ENCODE measurements at regions not wholly inside any gene's neighbourhood (a gene's known extent, or its start where the extent isn't known, plus 50 kb on each side); places are given as distances from the start of the nearest gene placed in this dataset.
"Not testable (repeated sequence)": the region's sequence is repeated elsewhere in the genome, so short reads cannot be mapped to it uniquely, and the experiment has no call there.

- not testable (repeated sequence) for DNase-seq
These were observed 251.4 kb upstream of the GK2 start for GRCh38 chr4:79659308-79659870.

DNA sequence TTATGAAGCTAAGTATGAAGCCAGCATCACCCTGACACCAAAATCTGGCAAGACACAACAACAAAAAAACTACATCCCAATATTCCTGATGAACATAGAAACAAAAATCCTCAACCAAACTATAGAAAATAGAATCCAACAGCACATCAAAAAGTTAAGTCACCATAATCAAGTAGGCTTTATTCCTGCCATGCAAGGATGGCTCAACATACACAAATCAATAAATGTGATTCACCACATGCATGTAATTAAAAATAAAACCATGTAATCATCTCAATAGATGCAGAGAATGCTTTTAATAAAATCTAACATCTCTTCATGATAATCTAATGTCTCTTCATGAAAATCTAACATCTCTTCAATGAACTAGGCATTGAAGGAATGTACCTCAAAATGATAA, 249.4 kb upstream of the GK2 start:
- DNase-seq, result no peak

- DNase-seq, result no peak
These were observed 245.8 kb upstream of the GK2 start for GRCh38 chr4:79653871-79654270.

DNA sequence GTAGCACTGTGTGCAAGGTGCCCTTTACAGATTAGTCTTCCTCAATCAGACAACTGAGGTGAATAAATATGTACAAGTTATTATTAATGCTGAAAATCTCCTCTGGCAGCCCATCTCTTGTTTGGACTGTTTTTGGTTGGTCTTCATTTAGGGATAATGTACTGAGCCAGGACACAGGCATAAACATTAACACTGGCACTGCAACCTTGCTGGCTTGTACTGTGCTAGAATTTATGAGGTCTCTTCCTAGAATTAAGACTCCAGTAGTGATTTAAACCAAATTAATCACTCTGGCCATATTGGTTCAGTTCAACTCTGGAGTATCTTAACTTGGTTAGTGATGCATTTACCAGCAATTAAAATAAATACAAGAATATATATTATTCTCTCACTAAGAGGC, 244.7 kb upstream of the GK2 start:
- DNase-seq, result no peak

- no peak for DNase-seq
These were observed 244.2 kb upstream of the GK2 start for GRCh38 chr4:79652232-79652631.

GRCh38 chr4:79651456-79651855, 243.4 kb upstream of the GK2 start:
- DNase-seq, result no peak

GRCh38 chr4:79650794-79651431, 242.9 kb upstream of the GK2 start:
- DNase-seq, result no peak

GRCh38 chr4:79650217-79650616, 242.2 kb upstream of the GK2 start:
- DNase-seq, result no peak

GRCh38 chr4:79645942-79646341, 237.9 kb upstream of the GK2 start:
- no peak for DNase-seq

DNA sequence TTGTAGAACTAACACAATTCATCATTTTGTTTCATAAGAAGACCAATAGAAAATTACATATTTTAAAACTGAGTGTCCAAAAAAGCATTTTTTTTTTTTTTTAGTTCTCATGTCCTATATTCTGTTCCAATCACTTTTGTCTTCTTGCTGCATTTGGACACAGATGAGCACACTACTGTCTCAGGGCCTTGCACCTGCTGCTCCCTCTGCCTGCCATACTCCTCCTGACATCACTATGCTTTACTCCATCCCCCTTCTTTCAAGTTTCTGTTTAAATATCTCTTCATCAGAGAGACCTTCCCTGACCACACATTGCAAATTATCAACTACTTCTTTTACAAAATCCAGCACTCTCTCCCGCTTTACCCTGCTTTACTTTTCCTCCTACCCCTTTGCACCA, 230.7 kb upstream of the GK2 start:
- no peak for DNase-seq

- no peak for DNase-seq
These were observed 229.0 kb upstream of the GK2 start for GRCh38 chr4:79636991-79637390.

GRCh38 chr4:79634111-79634510, 226.1 kb upstream of the GK2 start:
- DNase-seq, result no peak

DNA sequence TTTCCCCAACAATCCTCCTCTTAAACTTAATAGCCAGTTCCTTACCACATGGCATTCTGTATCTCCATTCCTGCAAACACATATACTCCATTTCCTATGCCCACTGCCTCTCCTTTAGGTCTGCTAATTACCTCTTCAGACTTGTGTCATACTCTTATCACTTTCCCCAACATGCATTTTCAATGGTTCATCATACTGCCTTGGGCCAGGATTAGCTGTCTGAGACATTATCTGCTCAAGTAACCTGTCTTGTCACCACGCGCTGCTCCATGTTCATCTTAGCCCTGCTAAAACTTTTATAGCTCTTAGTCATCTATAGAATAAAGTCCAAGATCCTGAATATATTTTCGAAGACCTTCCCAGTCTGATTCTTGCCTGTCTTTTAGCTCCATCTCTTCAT, 224.1 kb upstream of the GK2 start:
- no peak for DNase-seq

DNA sequence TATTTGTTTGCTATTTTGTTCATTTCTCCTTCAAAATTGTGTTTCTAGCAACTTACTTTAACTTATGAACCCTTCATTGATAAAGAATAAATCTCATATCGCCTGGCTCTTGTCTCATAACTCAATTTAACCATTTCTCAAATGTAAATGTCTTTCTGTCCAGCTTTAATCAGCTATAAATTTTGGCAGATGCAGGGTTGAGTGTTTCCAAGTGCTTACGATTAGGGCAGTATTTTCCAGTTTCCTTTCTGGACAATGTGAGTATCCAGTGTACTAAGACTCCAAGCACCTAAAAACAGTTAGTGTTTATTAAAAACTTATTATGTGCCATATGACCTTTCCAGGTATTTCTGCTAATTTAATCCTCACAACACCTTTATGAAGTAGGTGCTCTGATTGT, 218.6 kb upstream of the GK2 start:
- no peak for DNase-seq

DNA sequence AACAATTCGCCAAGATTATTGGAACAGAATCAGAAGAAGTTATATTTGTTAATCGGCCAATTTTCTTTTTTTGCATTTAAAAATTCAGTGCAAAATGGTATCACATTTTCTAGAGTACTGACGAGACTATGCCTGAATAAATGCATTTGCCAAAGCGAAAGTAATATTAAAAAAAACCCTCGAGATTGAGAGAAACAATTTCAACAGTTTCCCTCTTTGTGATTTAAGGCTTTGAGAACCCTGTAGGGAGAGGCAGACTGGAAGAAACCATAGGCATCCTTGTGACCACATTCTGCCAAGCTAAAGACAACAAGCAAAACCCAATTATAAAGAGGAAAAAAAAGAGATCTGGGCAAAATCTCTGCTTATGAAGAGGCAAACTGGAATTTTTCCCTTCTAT, 218.1 kb upstream of the GK2 start:
- no peak for DNase-seq

DNA sequence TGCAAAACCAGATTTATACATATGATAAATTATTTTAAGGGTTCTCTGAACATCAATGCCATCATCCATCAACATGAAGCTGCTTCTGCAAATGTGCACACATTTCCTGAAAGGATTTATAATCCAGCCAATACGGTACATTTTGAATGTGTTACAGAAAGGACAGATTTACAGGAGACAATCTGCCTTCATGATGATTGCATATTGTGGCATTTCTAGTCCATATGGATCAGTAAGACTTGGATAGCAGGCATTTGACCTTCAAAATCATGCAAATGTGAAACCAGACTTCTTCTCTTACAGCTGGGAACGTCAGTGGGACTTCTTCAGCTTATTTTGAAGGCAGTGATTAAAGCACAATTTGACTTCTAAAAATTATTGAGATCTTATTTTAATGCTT, 217.3 kb upstream of the GK2 start:
- no peak for DNase-seq

GRCh38 chr4:79623021-79623870, 215.2 kb upstream of the GK2 start:
- DNase-seq, result peak; percentile 46

DNA sequence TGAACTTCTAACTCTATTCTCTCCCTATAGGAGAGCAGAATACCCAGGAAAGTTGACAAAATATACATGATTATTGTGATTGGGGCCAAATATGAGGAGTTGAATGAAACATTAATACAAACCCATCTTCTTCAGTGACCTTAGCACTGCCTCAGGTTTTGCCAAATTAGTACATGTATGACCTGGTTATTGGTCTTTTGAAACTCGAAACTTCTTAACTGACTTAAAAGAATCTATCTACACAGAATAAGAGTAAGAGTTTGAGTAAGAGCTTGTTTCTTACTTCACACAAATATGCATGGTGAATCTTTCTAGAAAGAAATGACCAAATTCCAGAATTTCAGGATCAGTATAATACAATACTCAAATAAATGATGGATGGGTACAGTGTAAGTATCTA, 213.0 kb upstream of the GK2 start:
- no peak for DNase-seq

GRCh38 chr4:79620617-79621016, 212.6 kb upstream of the GK2 start:
- no peak for DNase-seq

- no peak for DNase-seq
These were observed 205.4 kb upstream of the GK2 start for GRCh38 chr4:79613269-79613935.

- no peak for DNase-seq
These were observed 203.0 kb upstream of the GK2 start for GRCh38 chr4:79611026-79611425.

GRCh38 chr4:79609817-79610216, 201.8 kb upstream of the GK2 start:
- DNase-seq, result no peak

GRCh38 chr4:79607979-79608378, 200.0 kb upstream of the GK2 start:
- no peak for DNase-seq

DNA sequence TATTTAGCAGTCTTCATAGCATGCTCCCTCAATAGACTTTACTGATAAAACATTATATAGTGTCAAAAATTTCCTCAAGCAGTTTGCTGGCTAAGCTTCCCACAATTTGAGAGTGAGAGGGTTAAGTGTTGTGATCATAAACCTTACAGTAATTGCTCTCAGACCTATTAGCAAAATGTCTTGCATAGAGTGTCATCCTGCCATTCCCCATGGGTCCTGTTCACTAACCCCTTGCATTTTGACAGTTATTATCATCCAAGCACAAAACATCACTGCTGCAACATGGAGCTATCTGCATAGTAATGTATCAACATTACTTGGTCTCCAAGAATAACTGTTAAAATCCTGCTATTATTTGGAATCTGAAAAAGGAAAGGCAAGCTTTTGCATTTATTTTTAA, 196.1 kb upstream of the GK2 start:
- no peak for DNase-seq
